DND-41 (cell line): ENCODE measurements at regions not wholly inside any gene's neighbourhood (a gene's known extent, or its start where the extent isn't known, plus 50 kb on each side); places are given as distances from the start of the nearest gene placed in this dataset.

ENCODE experiments used
- EZH2 ChIP-seq: IDR thresholded peaks from 3 replicates; pipeline ENCODE4 v1.6.1; 2012; ENCODE audit warnings: borderline replicate concordance, low read depth, mild to moderate bottlenecking, moderate library complexity, low read length, inconsistent platforms; ENCODE audit not compliant: severe bottlenecking
- TF ChIP-seq, protein P1 (sequence below): IDR thresholded peaks from 2 replicates; pipeline ENCODE4 v1.5.1; 2012; ENCODE audit warnings: borderline replicate concordance, low read length, moderate library complexity, mild to moderate bottlenecking; ENCODE audit not compliant: poor library complexity, severe bottlenecking; ENCODE audit errors: extremely low read depth

DNA sequence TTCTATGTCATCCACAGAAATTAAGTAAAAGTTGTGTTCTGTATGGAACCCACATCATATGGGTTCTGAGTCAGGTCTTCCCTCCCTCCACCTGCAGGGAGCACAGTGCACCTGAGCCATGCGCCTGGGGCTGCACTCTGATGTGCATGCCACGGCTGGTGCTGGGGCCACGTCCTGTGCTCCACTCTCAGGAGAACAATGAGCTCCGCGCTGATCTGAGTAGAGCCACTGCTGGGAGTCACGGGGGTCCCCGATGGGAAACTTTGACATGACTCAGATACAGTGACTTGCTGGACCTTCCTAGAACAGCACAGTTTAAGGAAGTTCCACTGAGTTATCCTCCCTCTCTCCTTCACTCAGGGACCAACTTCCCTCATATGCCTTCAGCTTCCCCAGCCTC, 683.4 kb downstream of the TMEM121 start:
- TF ChIP-seq, protein P1, sequence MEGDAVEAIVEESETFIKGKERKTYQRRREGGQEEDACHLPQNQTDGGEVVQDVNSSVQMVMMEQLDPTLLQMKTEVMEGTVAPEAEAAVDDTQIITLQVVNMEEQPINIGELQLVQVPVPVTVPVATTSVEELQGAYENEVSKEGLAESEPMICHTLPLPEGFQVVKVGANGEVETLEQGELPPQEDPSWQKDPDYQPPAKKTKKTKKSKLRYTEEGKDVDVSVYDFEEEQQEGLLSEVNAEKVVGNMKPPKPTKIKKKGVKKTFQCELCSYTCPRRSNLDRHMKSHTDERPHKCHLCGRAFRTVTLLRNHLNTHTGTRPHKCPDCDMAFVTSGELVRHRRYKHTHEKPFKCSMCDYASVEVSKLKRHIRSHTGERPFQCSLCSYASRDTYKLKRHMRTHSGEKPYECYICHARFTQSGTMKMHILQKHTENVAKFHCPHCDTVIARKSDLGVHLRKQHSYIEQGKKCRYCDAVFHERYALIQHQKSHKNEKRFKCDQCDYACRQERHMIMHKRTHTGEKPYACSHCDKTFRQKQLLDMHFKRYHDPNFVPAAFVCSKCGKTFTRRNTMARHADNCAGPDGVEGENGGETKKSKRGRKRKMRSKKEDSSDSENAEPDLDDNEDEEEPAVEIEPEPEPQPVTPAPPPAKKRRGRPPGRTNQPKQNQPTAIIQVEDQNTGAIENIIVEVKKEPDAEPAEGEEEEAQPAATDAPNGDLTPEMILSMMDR = peak; percentile 21
- TF ChIP-seq EZH2 = no peak
